HL-60 (cell line): ENCODE measurements at regions not wholly inside any gene's neighbourhood (a gene's known extent, or its start where the extent isn't known, plus 50 kb on each side); places are given as distances from the start of the nearest gene placed in this dataset.

Experiments
- DNase-seq, 2 experiments: peaks; one replicate each; pipeline ENCODE4 v3.0.0-alpha.2; 2010 to 2020; ENCODE audit warnings: low read depth in 1 of 2, low spot score in 1 of 2
- H3K27ac ChIP-seq: fragments of 250-450 bp; sonication (Bioruptor Pico); replicated peaks from 2 replicates; pipeline ENCODE4 v1.5.1; 2020; ENCODE audit warnings: mild to moderate bottlenecking, moderate library complexity
- H3K27me3 ChIP-seq: fragments of 250-450 bp; sonication (Bioruptor Pico); 2 replicates; pipeline ENCODE4 v1.5.1; 2021; ENCODE audit warnings: mild to moderate bottlenecking, moderate library complexity; ENCODE audit not compliant: insufficient read depth, poor library complexity, severe bottlenecking
- H3K4me3 ChIP-seq: replicated peaks from 2 replicates; pipeline ENCODE4 v1.5.1; 2011; ENCODE audit warnings: mild to moderate bottlenecking, control low read depth, low read length; ENCODE audit not compliant: insufficient read depth
- CTCF ChIP-seq: IDR thresholded peaks from one replicate; pipeline ENCODE4 v1.5.1; 2011; ENCODE audit warnings: low read length, control low read depth, inconsistent platforms; ENCODE audit not compliant: insufficient read depth
- GABPA ChIP-seq: IDR thresholded peaks from 2 replicates; pipeline ENCODE4 v1.6.1; 2012; ENCODE audit warnings: low read depth
- POLR2AphosphoS5 ChIP-seq: IDR thresholded peaks from 2 replicates; pipeline ENCODE4 v1.6.1; 2012; ENCODE audit warnings: low read depth
- REST ChIP-seq: IDR thresholded peaks from 2 replicates; pipeline ENCODE4 v1.6.1; 2012; ENCODE audit warnings: low read depth; ENCODE audit not compliant: insufficient replicate concordance
- SPI1 ChIP-seq: IDR thresholded peaks from 2 replicates; pipeline ENCODE4 v1.6.1; 2012; ENCODE audit warnings: low read depth, mild to moderate bottlenecking, borderline replicate concordance

GRCh38 chr2:195051401-195051800, 605.6 kb upstream of the SLC39A10 start:
- Histone ChIP-seq H3K4me3 (no peak overlapping the region), H3K27ac (no peak overlapping the region), H3K27me3 (no peaks in the 10 kb centered on the region)
- no peak for DNase-seq
- TF ChIP-seq CTCF (no peak), REST (no peak), SPI1 (no peak), GABPA (no peak), POLR2AphosphoS5 (no peak)

- TF ChIP-seq REST, result no peak
- TF ChIP-seq POLR2AphosphoS5, result no peak
- TF ChIP-seq SPI1, result no peak
- TF ChIP-seq GABPA, result no peak
- TF ChIP-seq CTCF, result no peak
- H3K27ac ChIP-seq, result no peak overlapping the region
- DNase-seq, result no peak
- H3K27me3 ChIP-seq, result no peaks in the 10 kb centered on the region
- H3K4me3 ChIP-seq, result no peak overlapping the region
Observed at GRCh38 chr2:195049372-195050031, 607.5 kb upstream of the SLC39A10 start.

- no peak for DNase-seq
- Histone ChIP-seq H3K27me3 (no peaks in the 10 kb centered on the region), H3K27ac (no peak overlapping the region), H3K4me3 (no peak overlapping the region)
- TF ChIP-seq CTCF (no peak), POLR2AphosphoS5 (no peak), GABPA (no peak), REST (no peak), SPI1 (no peak)
Observed at GRCh38 chr2:195047955-195048354, 609.1 kb upstream of the SLC39A10 start.
